ENCODE measurements at regions not wholly inside any gene's neighbourhood (a gene's known extent, or its start where the extent isn't known, plus 50 kb on each side); places are given as distances from the start of the nearest gene placed in this dataset.

GRCh38 chr18:42185486-42185885 lies 230.5 kb downstream of the PIK3C3 start:
- DNase-seq (ENCODE audit: low read depth): no peak

GRCh38 chr18:42187611-42188380 lies 232.8 kb downstream of the PIK3C3 start:
- DNase-seq (ENCODE audit: low read depth): no peak

GRCh38 chr18:42190643-42191042 lies 235.6 kb downstream of the PIK3C3 start:
- no peak for DNase-seq (ENCODE audit: low read depth)

- no peak for DNase-seq (ENCODE audit: low read depth)
Observed at GRCh38 chr18:42192251-42193248, 237.5 kb downstream of the PIK3C3 start.

- DNase-seq (ENCODE audit: low read depth): no peak
Observed at GRCh38 chr18:42196651-42197050, 241.6 kb downstream of the PIK3C3 start.

GRCh38 chr18:42201137-42201536 lies 246.1 kb downstream of the PIK3C3 start:
- no peak for DNase-seq (ENCODE audit: low read depth)

- no peak for DNase-seq (ENCODE audit: low read depth)
Observed at GRCh38 chr18:42211201-42211600, 256.2 kb downstream of the PIK3C3 start.

- no peak for DNase-seq (ENCODE audit: low read depth)
Observed at GRCh38 chr18:42222557-42222956, 267.5 kb downstream of the PIK3C3 start.

GRCh38 chr18:42228581-42228980 lies 273.5 kb downstream of the PIK3C3 start:
- no peak for DNase-seq (ENCODE audit: low read depth)

GRCh38 chr18:42229211-42230210 lies 274.5 kb downstream of the PIK3C3 start:
- DNase-seq (ENCODE audit: low read depth): no peak

- no peak for DNase-seq (ENCODE audit: low read depth)
Observed at GRCh38 chr18:42230636-42231035, 275.6 kb downstream of the PIK3C3 start.

- no peak for DNase-seq (ENCODE audit: low read depth)
Observed at GRCh38 chr18:42231284-42231683, 276.2 kb downstream of the PIK3C3 start.

- no peak for DNase-seq (ENCODE audit: low read depth)
Observed at GRCh38 chr18:42231796-42232195, 276.8 kb downstream of the PIK3C3 start.

- no peak for DNase-seq (ENCODE audit: low read depth)
Observed at GRCh38 chr18:42233908-42234307, 278.9 kb downstream of the PIK3C3 start.

- no peak for DNase-seq (ENCODE audit: low read depth)
Observed at GRCh38 chr18:42242758-42243157, 287.7 kb downstream of the PIK3C3 start.

- DNase-seq (ENCODE audit: low read depth): no peak
Observed at GRCh38 chr18:42245137-42245536, 290.1 kb downstream of the PIK3C3 start.

GRCh38 chr18:42255908-42256765 lies 301.1 kb downstream of the PIK3C3 start:
- no peak for DNase-seq (ENCODE audit: low read depth)

- no peak for DNase-seq (ENCODE audit: low read depth)
Observed at GRCh38 chr18:42258301-42258965, 303.4 kb downstream of the PIK3C3 start.

GRCh38 chr18:42261731-42262130 lies 306.7 kb downstream of the PIK3C3 start:
- DNase-seq (ENCODE audit: low read depth): no peak

GRCh38 chr18:42264497-42264896 lies 309.5 kb downstream of the PIK3C3 start:
- no peak for DNase-seq (ENCODE audit: low read depth)
